GM23248 (cell line): ENCODE measurements at regions not wholly inside any gene's neighbourhood (a gene's known extent, or its start where the extent isn't known, plus 50 kb on each side); places are given as distances from the start of the nearest gene placed in this dataset.

ENCODE experiments used
- EZH2 ChIP-seq: fragments of 200-600 bp; sonication (generic); IDR thresholded peaks from 2 replicates; pipeline ENCODE4 v1.6.1; 2018; ENCODE audit warnings: antibody characterized with exemption, mild to moderate bottlenecking; ENCODE audit not compliant: insufficient read depth, poor library complexity, severe bottlenecking
- EZH2phosphoT487 ChIP-seq: fragments of 200-600 bp; sonication (generic); IDR thresholded peaks from 2 replicates; pipeline ENCODE4 v1.6.1; 2018; ENCODE audit warnings: antibody characterized with exemption, moderate library complexity, mild to moderate bottlenecking, low read depth; ENCODE audit not compliant: insufficient read depth

GRCh38 chr3:124443446-124443845 is 286.8 kb upstream of the UMPS start:
- TF ChIP-seq EZH2 (no peak), EZH2phosphoT487 (no peak)
